GM13976 (cell line): ENCODE measurements at regions not wholly inside any gene's neighbourhood (a gene's known extent, or its start where the extent isn't known, plus 50 kb on each side); places are given as distances from the start of the nearest gene placed in this dataset.

Source experiments
- DNase-seq: peaks from one replicate; pipeline ENCODE4 v3.0.0; 2012; ENCODE audit warnings: low spot score
- CTCF ChIP-seq: IDR thresholded peaks from 2 replicates; pipeline ENCODE4 v1.5.1; 2012; ENCODE audit warnings: borderline replicate concordance, mild to moderate bottlenecking; ENCODE audit not compliant: insufficient read depth; ENCODE audit errors: extremely low read depth, missing control alignments, control extremely low read depth
- in situ Hi-C: fragments of 300-500 bp; cut with MboI; formaldehyde crosslinking; loops from one replicate; pipeline ENCODE4 v1.12.0; 2022; ENCODE audit warnings: low sequenced_read_pairs, mixed read lengths, inconsistent platforms; ENCODE audit not compliant: unreplicated experiment

GRCh38 chr2:235155163-235155562 is 203.3 kb downstream of the SH3BP4 start:
- in situ Hi-C loops, result no loop called here
- no peak for TF ChIP-seq CTCF
- DNase-seq, result no peak

- TF ChIP-seq CTCF, result no peak
- no peak for DNase-seq
- in situ Hi-C loops, result no loop called here
Measured at GRCh38 chr2:235156055-235156454, 204.2 kb downstream of the SH3BP4 start.

GRCh38 chr2:235157746-235158482 is 206.1 kb downstream of the SH3BP4 start:
- in situ Hi-C loops, result no loop called here
- DNase-seq, result no peak
- no peak for TF ChIP-seq CTCF

DNA sequence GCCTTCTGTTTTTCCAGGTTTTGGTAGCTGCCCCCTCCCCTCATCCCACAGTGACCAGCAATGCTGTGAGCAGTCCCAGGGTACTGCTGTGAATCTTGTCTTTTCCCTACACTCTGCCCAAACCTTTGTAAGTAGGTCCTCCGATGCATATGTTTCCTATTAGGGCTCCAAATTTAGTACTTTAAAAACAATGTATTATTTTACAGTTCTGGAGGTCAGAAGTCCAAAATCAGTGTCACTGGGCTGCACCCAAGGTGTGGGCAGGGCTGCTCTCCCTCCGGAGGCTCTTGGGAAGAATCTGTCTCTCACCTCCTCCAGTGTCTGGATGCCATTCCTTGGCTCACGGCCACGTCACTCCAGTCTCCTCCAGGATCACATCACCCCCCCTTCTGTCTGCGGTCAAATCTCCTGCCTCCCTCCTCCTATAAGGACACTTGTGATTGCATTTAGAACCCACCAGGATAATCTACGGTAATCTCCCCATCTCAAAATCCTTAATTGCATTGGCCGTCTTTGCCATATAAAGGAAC is 208.5 kb downstream of the SH3BP4 start:
- no peak for DNase-seq
- no peak for TF ChIP-seq CTCF
- in situ Hi-C loops, result no loop called here

- in situ Hi-C loops, result no loop called here
- no peak for TF ChIP-seq CTCF
Measured at GRCh38 chr2:235161565-235161964, 209.7 kb downstream of the SH3BP4 start.

GRCh38 chr2:235162082-235162836 is 210.4 kb downstream of the SH3BP4 start:
- no peak for TF ChIP-seq CTCF
- no peak for DNase-seq
- in situ Hi-C loops, result no loop called here

More at GRCh38 chr2:235161565-235161964, 209.7 kb downstream of the SH3BP4 start:
- no peak for DNase-seq
